GM23338 (cell line): ENCODE measurements at regions not wholly inside any gene's neighbourhood (a gene's known extent, or its start where the extent isn't known, plus 50 kb on each side); places are given as distances from the start of the nearest gene placed in this dataset.

Experiments used
- CREB1 ChIP-seq: fragments of 250-450 bp; sonication (Bioruptor Pico); IDR thresholded peaks from 2 replicates; pipeline ENCODE4 v1.5.0; 2020; ENCODE audit warnings: low read depth, mild to moderate bottlenecking, moderate library complexity
- ETS1 ChIP-seq: IDR thresholded peaks from 2 replicates; pipeline ENCODE4 v1.6.1; 2016; ENCODE audit warnings: antibody characterized with exemption
- EZH2 ChIP-seq: fragments of 200-600 bp; sonication (generic); IDR thresholded peaks from one replicate; pipeline ENCODE4 v1.8.0; 2017; ENCODE audit warnings: antibody characterized with exemption, mild to moderate bottlenecking, low read depth; ENCODE audit not compliant: unreplicated experiment
- EZH2phosphoT487 ChIP-seq: fragments of 200-600 bp; sonication (generic); IDR thresholded peaks from one replicate; pipeline ENCODE4 v1.8.1; 2018; ENCODE audit warnings: antibody characterized with exemption; ENCODE audit not compliant: unreplicated experiment
- JUNB ChIP-seq: IDR thresholded peaks from one replicate; pipeline ENCODE4 v1.6.1; 2016; ENCODE audit warnings: antibody characterized with exemption; ENCODE audit not compliant: unreplicated experiment
- NANOG ChIP-seq: IDR thresholded peaks from 2 replicates; pipeline ENCODE4 v1.6.1; 2016; ENCODE audit warnings: antibody characterized with exemption, borderline replicate concordance
- POLR2AphosphoS5 ChIP-seq: IDR thresholded peaks from 2 replicates; pipeline ENCODE4 v1.6.1; 2016; ENCODE audit warnings: antibody characterized with exemption, low read depth
- STAT1 ChIP-seq: IDR thresholded peaks from one replicate; pipeline ENCODE4 v1.6.1; 2016; ENCODE audit warnings: antibody characterized with exemption; ENCODE audit not compliant: unreplicated experiment
- ZNF114 ChIP-seq: fragments of 250-450 bp; sonication (Bioruptor Pico); IDR thresholded peaks from 2 replicates; pipeline ENCODE4 v1.5.0; 2020; ENCODE audit warnings: mild to moderate bottlenecking, moderate library complexity
- ZNF331 ChIP-seq: fragments of 250-450 bp; sonication (Bioruptor Pico); IDR thresholded peaks from 2 replicates; pipeline ENCODE4 v1.5.0; 2020; ENCODE audit warnings: low read depth, mild to moderate bottlenecking, moderate library complexity
- TF ChIP-seq, protein P1 (sequence below), 2 experiments: fragments of 200-600 bp in 1 of 2; sonication (generic) in 1 of 2; conservative IDR thresholded peaks; 2 replicates each; pipeline versions ENCODE4 v1.5.1 to v1.6.1; 2016 to 2017; ENCODE audit warnings: antibody characterized with exemption in 2 of 2, low read depth in 2 of 2, mild to moderate bottlenecking in 2 of 2, moderate library complexity in 1 of 2
- TF ChIP-seq, protein P2 (sequence below): IDR thresholded peaks from one replicate; pipeline ENCODE4 v1.6.1; 2018; ENCODE audit warnings: antibody characterized with exemption; ENCODE audit not compliant: unreplicated experiment

DNA sequence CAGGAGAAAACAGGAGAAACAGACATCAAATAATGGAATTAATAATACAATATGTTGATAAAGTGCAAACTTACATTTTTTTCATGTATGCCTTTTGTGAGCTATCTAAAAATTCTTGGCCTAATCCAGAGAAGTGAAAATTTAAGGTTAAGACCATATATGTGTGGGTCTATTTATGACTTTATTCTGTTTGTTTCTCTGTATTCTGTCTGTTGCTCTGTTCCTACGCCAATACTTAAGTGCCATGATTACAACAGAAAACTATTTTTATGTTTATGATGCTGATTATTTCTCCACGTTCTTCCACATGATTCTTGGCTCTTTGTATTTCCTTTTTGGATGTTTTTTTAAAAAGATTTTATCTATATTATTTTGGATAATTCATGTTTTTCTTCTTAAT, 109.6 kb upstream of the MAP3K4 start:
- TF ChIP-seq, protein P1, sequence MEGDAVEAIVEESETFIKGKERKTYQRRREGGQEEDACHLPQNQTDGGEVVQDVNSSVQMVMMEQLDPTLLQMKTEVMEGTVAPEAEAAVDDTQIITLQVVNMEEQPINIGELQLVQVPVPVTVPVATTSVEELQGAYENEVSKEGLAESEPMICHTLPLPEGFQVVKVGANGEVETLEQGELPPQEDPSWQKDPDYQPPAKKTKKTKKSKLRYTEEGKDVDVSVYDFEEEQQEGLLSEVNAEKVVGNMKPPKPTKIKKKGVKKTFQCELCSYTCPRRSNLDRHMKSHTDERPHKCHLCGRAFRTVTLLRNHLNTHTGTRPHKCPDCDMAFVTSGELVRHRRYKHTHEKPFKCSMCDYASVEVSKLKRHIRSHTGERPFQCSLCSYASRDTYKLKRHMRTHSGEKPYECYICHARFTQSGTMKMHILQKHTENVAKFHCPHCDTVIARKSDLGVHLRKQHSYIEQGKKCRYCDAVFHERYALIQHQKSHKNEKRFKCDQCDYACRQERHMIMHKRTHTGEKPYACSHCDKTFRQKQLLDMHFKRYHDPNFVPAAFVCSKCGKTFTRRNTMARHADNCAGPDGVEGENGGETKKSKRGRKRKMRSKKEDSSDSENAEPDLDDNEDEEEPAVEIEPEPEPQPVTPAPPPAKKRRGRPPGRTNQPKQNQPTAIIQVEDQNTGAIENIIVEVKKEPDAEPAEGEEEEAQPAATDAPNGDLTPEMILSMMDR (conservative IDR thresholded peaks at IDR 0.05; ENCODE audit: low read depth in 2 of 2): no peak
- TF ChIP-seq EZH2 (no peak), ETS1 (no peak), JUNB (no peak), POLR2AphosphoS5 (no peak), EZH2phosphoT487 (no peak), CREB1 (no peak), ZNF114 (CRISPR knock-in tag) (no peak), ZNF331 (CRISPR knock-in tag) (no peak), NANOG (no peak), STAT1 (no peak)
- TF ChIP-seq, protein P2, sequence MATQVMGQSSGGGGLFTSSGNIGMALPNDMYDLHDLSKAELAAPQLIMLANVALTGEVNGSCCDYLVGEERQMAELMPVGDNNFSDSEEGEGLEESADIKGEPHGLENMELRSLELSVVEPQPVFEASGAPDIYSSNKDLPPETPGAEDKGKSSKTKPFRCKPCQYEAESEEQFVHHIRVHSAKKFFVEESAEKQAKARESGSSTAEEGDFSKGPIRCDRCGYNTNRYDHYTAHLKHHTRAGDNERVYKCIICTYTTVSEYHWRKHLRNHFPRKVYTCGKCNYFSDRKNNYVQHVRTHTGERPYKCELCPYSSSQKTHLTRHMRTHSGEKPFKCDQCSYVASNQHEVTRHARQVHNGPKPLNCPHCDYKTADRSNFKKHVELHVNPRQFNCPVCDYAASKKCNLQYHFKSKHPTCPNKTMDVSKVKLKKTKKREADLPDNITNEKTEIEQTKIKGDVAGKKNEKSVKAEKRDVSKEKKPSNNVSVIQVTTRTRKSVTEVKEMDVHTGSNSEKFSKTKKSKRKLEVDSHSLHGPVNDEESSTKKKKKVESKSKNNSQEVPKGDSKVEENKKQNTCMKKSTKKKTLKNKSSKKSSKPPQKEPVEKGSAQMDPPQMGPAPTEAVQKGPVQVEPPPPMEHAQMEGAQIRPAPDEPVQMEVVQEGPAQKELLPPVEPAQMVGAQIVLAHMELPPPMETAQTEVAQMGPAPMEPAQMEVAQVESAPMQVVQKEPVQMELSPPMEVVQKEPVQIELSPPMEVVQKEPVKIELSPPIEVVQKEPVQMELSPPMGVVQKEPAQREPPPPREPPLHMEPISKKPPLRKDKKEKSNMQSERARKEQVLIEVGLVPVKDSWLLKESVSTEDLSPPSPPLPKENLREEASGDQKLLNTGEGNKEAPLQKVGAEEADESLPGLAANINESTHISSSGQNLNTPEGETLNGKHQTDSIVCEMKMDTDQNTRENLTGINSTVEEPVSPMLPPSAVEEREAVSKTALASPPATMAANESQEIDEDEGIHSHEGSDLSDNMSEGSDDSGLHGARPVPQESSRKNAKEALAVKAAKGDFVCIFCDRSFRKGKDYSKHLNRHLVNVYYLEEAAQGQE: no peak
